SK-N-SH (cell line): ENCODE measurements at regions not wholly inside any gene's neighbourhood (a gene's known extent, or its start where the extent isn't known, plus 50 kb on each side); places are given as distances from the start of the nearest gene placed in this dataset.

ENCODE experiments used
- CTCF ChIA-PET: fragments of 300-600, 350-600 bp; formaldehyde crosslinking; extraction: SDS; loops from one replicate; lab custom pipeline; 2021; lab: Yijun Ruan, JAX
- POLR2A ChIA-PET: fragments of 350-600 bp; sonication (Branson Sonifier 250); formaldehyde crosslinking; extraction: SDS; loops from one replicate; lab custom pipeline; 2020; ENCODE audit warnings: antibody characterized with exemption, inconsistent platforms; lab: Yijun Ruan, JAX
- DNase-seq: peaks from one replicate; pipeline ENCODE4 v3.0.0; 2012
- H2AFZ ChIP-seq: fragments of 200-600 bp; sonication (generic); 2 replicates; pipeline ENCODE4 v1.8.1; 2016; ENCODE audit warnings: antibody characterized with exemption, mild to moderate bottlenecking, low read depth
- H3F3A ChIP-seq: fragments of 200-600 bp; sonication (generic); replicated peaks from 2 replicates; pipeline ENCODE3; 2016; ENCODE audit warnings: antibody characterized with exemption, mild to moderate bottlenecking; ENCODE audit not compliant: insufficient read depth
- H3K27ac ChIP-seq, 2 experiments: fragments of 200-500 bp in 1 of 2; fragments of 200-600 bp in 1 of 2; sonication (Bioruptor generic) in 1 of 2; sonication (generic), shearing (Covaris generic) in 1 of 2; 2 replicates each; pipeline versions ENCODE4 v1.5.1 to v1.6.1; 2014 to 2016; ENCODE audit warnings: low read depth in 2 of 2, inconsistent platforms in 1 of 2, low read length in 1 of 2, mild to moderate bottlenecking in 1 of 2, mixed read lengths in 1 of 2
- H3K27me3 ChIP-seq: fragments of 200-600 bp; sonication (generic), shearing (Covaris generic); 2 replicates; pipeline ENCODE4 v1.6.1; 2016; ENCODE audit warnings: mixed run types; ENCODE audit not compliant: insufficient read depth
- H3K36me3 ChIP-seq, 2 experiments: fragments of 200-500 bp in 1 of 2; fragments of 200-600 bp in 1 of 2; sonication (Bioruptor generic) in 1 of 2; sonication (generic) in 1 of 2; replicated peaks in 1 of 2; 2 replicates each; pipeline versions ENCODE3 to v1.5.1; 2014 to 2016; ENCODE audit warnings: low read length in 1 of 2, mild to moderate bottlenecking in 1 of 2; ENCODE audit not compliant: insufficient read depth in 2 of 2, control insufficient read depth in 1 of 2
- H3K4me1 ChIP-seq, 2 experiments: fragments of 200-500 bp in 1 of 2; fragments of 200-600 bp in 1 of 2; sonication (Bioruptor generic) in 1 of 2; sonication (generic), shearing (Covaris generic) in 1 of 2; 2 replicates each; pipeline versions ENCODE4 v1.5.1 to v1.6.1; 2014 to 2016; ENCODE audit warnings: low read depth in 1 of 2, low read length in 1 of 2, mixed run types in 1 of 2; ENCODE audit not compliant: insufficient read depth in 2 of 2, control insufficient read depth in 1 of 2
- H3K4me2 ChIP-seq: fragments of 200-600 bp; sonication (generic), shearing (Covaris generic); 2 replicates; pipeline ENCODE4 v1.6.1; 2017; ENCODE audit warnings: mixed run types
- H3K4me3 ChIP-seq, 2 experiments: fragments of 200-500 bp in 1 of 2; fragments of 200-600 bp in 1 of 2; sonication (Bioruptor generic) in 1 of 2; sonication (generic), shearing (Covaris generic) in 1 of 2; 2 replicates each; pipeline versions ENCODE4 v1.5.1 to v1.8.1; 2014 to 2016; ENCODE audit warnings: low read depth in 2 of 2, inconsistent platforms in 1 of 2, low read length in 1 of 2, mild to moderate bottlenecking in 1 of 2, mixed read lengths in 1 of 2, moderate library complexity in 1 of 2
- H3K79me2 ChIP-seq: fragments of 200-600 bp; sonication (generic); 2 replicates; pipeline ENCODE4 v1.8.1; 2017; ENCODE audit warnings: mild to moderate bottlenecking; ENCODE audit not compliant: insufficient read depth
- H3K9ac ChIP-seq: fragments of 200-600 bp; sonication (generic); 2 replicates; pipeline ENCODE4 v1.6.1; 2017; ENCODE audit warnings: mixed run types
- H3K9me2 ChIP-seq: fragments of 200-600 bp; sonication (generic); 2 replicates; pipeline ENCODE4 v1.6.1; 2017; ENCODE audit warnings: mixed run types
- H3K9me3 ChIP-seq: fragments of 200-600 bp; sonication (generic); 2 replicates; pipeline ENCODE4 v1.6.1; 2017; ENCODE audit warnings: mixed run types, mild to moderate bottlenecking, moderate library complexity
- H4K20me1 ChIP-seq: fragments of 200-600 bp; sonication (generic); 2 replicates; pipeline ENCODE4 v1.6.1; 2017; ENCODE audit warnings: mild to moderate bottlenecking, mixed run types; ENCODE audit not compliant: insufficient read depth
- EP300 ChIP-seq, 2 experiments: IDR thresholded peaks; 2 replicates each; pipeline versions ENCODE4 v1.4.0 to v1.6.1; 2012; ENCODE audit warnings: borderline replicate concordance in 1 of 2, low read depth in 1 of 2, low read length in 1 of 2
- FOXJ3 ChIP-seq: sonication (generic); formaldehyde crosslinking; IDR thresholded peaks from 2 replicates; pipeline ENCODE4 v1.5.1; 2020; ENCODE audit warnings: mild to moderate bottlenecking, missing genetic modification reagents
- GABPA ChIP-seq: IDR thresholded peaks from 2 replicates; pipeline ENCODE4 v1.4.0; 2012; ENCODE audit warnings: low read depth, mild to moderate bottlenecking
- GATA2 ChIP-seq: sonication (generic); formaldehyde crosslinking; IDR thresholded peaks from 2 replicates; pipeline ENCODE4 v1.5.0; 2020; ENCODE audit warnings: mild to moderate bottlenecking, missing genetic modification reagents
- JUND ChIP-seq: IDR thresholded peaks from 2 replicates; pipeline ENCODE4 v1.4.0; 2012
- MEF2A ChIP-seq: IDR thresholded peaks from 2 replicates; pipeline ENCODE4 v1.4.0; 2012; ENCODE audit warnings: low read depth, borderline replicate concordance
- NFIC ChIP-seq: IDR thresholded peaks from 2 replicates; pipeline ENCODE4 v1.4.0; 2012; ENCODE audit warnings: borderline replicate concordance
- PBX3 ChIP-seq: IDR thresholded peaks from 2 replicates; pipeline ENCODE4; 2012
- POLR2AphosphoS5 ChIP-seq: IDR thresholded peaks from 2 replicates; pipeline ENCODE4 v1.6.1; 2012; ENCODE audit warnings: low read depth, low read length
- RAD21 ChIP-seq: IDR thresholded peaks from 2 replicates; pipeline ENCODE4 v1.6.1; 2012; ENCODE audit warnings: mild to moderate bottlenecking, low read length
- RFX5 ChIP-seq: IDR thresholded peaks from 2 replicates; pipeline ENCODE4 v1.6.1; 2012; ENCODE audit warnings: mild to moderate bottlenecking, improper control_type of control experiment, low read length
- SMC3 ChIP-seq: IDR thresholded peaks from 2 replicates; pipeline ENCODE4 v1.6.1; 2012; ENCODE audit warnings: low read depth, low read length, improper control_type of control experiment
- USF2 ChIP-seq: fragments of 150-350 bp; IDR thresholded peaks from 2 replicates; pipeline ENCODE4 v1.6.1; 2017; ENCODE audit warnings: antibody characterized with exemption, low read length, low read depth, borderline replicate concordance
- ZBTB33 ChIP-seq: IDR thresholded peaks from 2 replicates; pipeline ENCODE4 v1.4.0; 2012; ENCODE audit warnings: low read depth, borderline replicate concordance
- WGBS: methylation state at CpG from one replicate; pipeline ENCODE4 v1.1.6; 2017; ENCODE audit warnings: low lambda C conversion rate; 5-methylcytosine and 5-hydroxymethylcytosine counted together

- Histone ChIP-seq H3K9ac (no peak overlapping the region), H4K20me1 (no peaks in the 10 kb centered on the region), H3K9me2 (no peaks in the 10 kb centered on the region), H3K4me2 (no peak overlapping the region), H2AFZ (no peak overlapping the region), H3F3A (peaks cover 9% of the 10 kb centered on the region), H3K27ac (no peak overlapping the region), H3K9me3 (no peaks in the 10 kb centered on the region), H3K36me3 (no peaks in the 10 kb centered on the region), H3K4me3 (no peak overlapping the region), H3K79me2 (no peaks in the 10 kb centered on the region), H3K4me1 (no peaks in the 10 kb centered on the region), H3K27me3 (no peaks in the 10 kb centered on the region; the same call in 1 of the 2 replicates)
- DNase-seq, result no peak
- POLR2A ChIA-PET, result no interaction called here
- WGBS, result 5% methylated on average over 3 of the region's 3 CpGs
- TF ChIP-seq NFIC (no peak), EP300 (IDR thresholded peaks at IDR 0.05; ENCODE audit: borderline replicate concordance in 1 of 2, low read depth in 1 of 2, low read length in 1 of 2) (no peak), ZBTB33 (no peak), MEF2A (no peak), RFX5 (no peak), RAD21 (no peak), POLR2AphosphoS5 (no peak), FOXJ3 (no peak), GABPA (no peak), GATA2 (CRISPR knock-in tag) (no peak), SMC3 (no peak), USF2 (no peak)
- CTCF ChIA-PET, result no interaction called here
These were observed 201.7 kb downstream of the CLIC5 start for GRCh38 chr6:45813943-45814342.

GRCh38 chr6:45812922-45813321 lies 202.7 kb downstream of the CLIC5 start:
- POLR2A ChIA-PET, result no interaction called here
- Histone ChIP-seq H3K36me3 (no peaks in the 10 kb centered on the region), H2AFZ (no peak overlapping the region), H3K79me2 (no peaks in the 10 kb centered on the region), H3K27ac (no peak overlapping the region), H3K9me3 (no peaks in the 10 kb centered on the region), H3K4me1 (no peaks in the 10 kb centered on the region), H3K4me3 (no peak overlapping the region), H4K20me1 (no peaks in the 10 kb centered on the region), H3K4me2 (no peak overlapping the region), H3K27me3 (no peaks in the 10 kb centered on the region; the same call in 1 of the 2 replicates), H3K9me2 (no peaks in the 10 kb centered on the region), H3F3A (peaks cover 9% of the 10 kb centered on the region)
- 8% methylated on average over 6 of the region's 6 CpGs for WGBS
- CTCF ChIA-PET, result no interaction called here
- DNase-seq, result no peak
- TF ChIP-seq PBX3 (peak; percentile 29; the same call in 1 of the 2 replicates), JUND (no peak)
- TF ChIP-seq, all 33 proteins: peak for 1
- H3K9ac ChIP-seq, result no peak overlapping the region
